SK-MEL-5 (cell line): ENCODE measurements at regions not wholly inside any gene's neighbourhood (a gene's known extent, or its start where the extent isn't known, plus 50 kb on each side); places are given as distances from the start of the nearest gene placed in this dataset.
A peak's percentile ranks its signal among the peaks of the same experiment; 100 is the strongest.

Source experiments
- DNase-seq: peaks from one replicate; pipeline ENCODE4 v3.0.0-alpha.2; 2016; ENCODE audit warnings: low read depth, low spot score
- in situ Hi-C: cut with HindIII; loops from 2 replicates; pipeline ENCODE4 v1.10.0; 2016; ENCODE audit warnings: low sequenced_read_pairs, high pct_unique_total_duplicates, low pct_unique_long_range_greater_than_20kb

GRCh38 chr2:167524786-167525185 lies 636.5 kb downstream of the XIRP2 start:
- DNase-seq: no peak
- in situ Hi-C loops: no loop called here

GRCh38 chr2:167510071-167510759 lies 621.9 kb downstream of the XIRP2 start:
- in situ Hi-C loops: no loop called here
- no peak for DNase-seq

- in situ Hi-C loops: no loop called here
Observed at GRCh38 chr2:167509586-167509985, 621.3 kb downstream of the XIRP2 start.

GRCh38 chr2:167508709-167509108 lies 620.4 kb downstream of the XIRP2 start:
- no peak for DNase-seq
- in situ Hi-C loops: no loop called here

More at GRCh38 chr2:167509586-167509985, 621.3 kb downstream of the XIRP2 start:
- DNase-seq: no peak

- in situ Hi-C loops: no loop called here
- no peak for DNase-seq
Observed at GRCh38 chr2:167506395-167506794, 618.1 kb downstream of the XIRP2 start.

GRCh38 chr2:167504695-167505094 lies 616.4 kb downstream of the XIRP2 start:
- DNase-seq: no peak
- in situ Hi-C loops: no loop called here

- in situ Hi-C loops: no loop called here
- no peak for DNase-seq
Observed at GRCh38 chr2:167504061-167504460, 615.8 kb downstream of the XIRP2 start.

- in situ Hi-C loops: no loop called here
- no peak for DNase-seq
Observed at GRCh38 chr2:167501618-167502017, 613.3 kb downstream of the XIRP2 start.

- no peak for DNase-seq
- in situ Hi-C loops: no loop called here
Observed at GRCh38 chr2:167493862-167494261, 605.6 kb downstream of the XIRP2 start.

GRCh38 chr2:167492486-167492885 lies 604.2 kb downstream of the XIRP2 start:
- in situ Hi-C loops: no loop called here
- DNase-seq: peak; percentile 42

- DNase-seq: no peak
- in situ Hi-C loops: no loop called here
Observed at GRCh38 chr2:167491788-167492187, 603.5 kb downstream of the XIRP2 start.

GRCh38 chr2:167490455-167490854 lies 602.2 kb downstream of the XIRP2 start:
- in situ Hi-C loops: no loop called here
- DNase-seq: no peak

GRCh38 chr2:167489325-167489724 lies 601.0 kb downstream of the XIRP2 start:
- DNase-seq: no peak
- in situ Hi-C loops: no loop called here

GRCh38 chr2:167487728-167488127 lies 599.4 kb downstream of the XIRP2 start:
- in situ Hi-C loops: no loop called here
- no peak for DNase-seq

GRCh38 chr2:167484875-167485274 lies 596.6 kb downstream of the XIRP2 start:
- DNase-seq: no peak
- in situ Hi-C loops: no loop called here

- in situ Hi-C loops: no loop called here
- no peak for DNase-seq
Observed at GRCh38 chr2:167480986-167481309, 592.7 kb downstream of the XIRP2 start.

GRCh38 chr2:167480232-167480985 lies 592.1 kb downstream of the XIRP2 start:
- no peak for DNase-seq
- in situ Hi-C loops: no loop called here

GRCh38 chr2:167478196-167478595 lies 589.9 kb downstream of the XIRP2 start:
- peak; percentile 17 for DNase-seq
- in situ Hi-C loops: no loop called here

- DNase-seq: peak; percentile 8
- in situ Hi-C loops: no loop called here
Observed at GRCh38 chr2:167475791-167476190, 587.5 kb downstream of the XIRP2 start.
